ENCODE measurements at regions not wholly inside any gene's neighbourhood (a gene's known extent, or its start where the extent isn't known, plus 50 kb on each side); places are given as distances from the start of the nearest gene placed in this dataset.
A peak's percentile ranks its signal among the peaks of the same experiment; 100 is the strongest.
"Not testable (repeated sequence)": the region's sequence is repeated elsewhere in the genome, so short reads cannot be mapped to it uniquely, and the experiment has no call there.

DNA sequence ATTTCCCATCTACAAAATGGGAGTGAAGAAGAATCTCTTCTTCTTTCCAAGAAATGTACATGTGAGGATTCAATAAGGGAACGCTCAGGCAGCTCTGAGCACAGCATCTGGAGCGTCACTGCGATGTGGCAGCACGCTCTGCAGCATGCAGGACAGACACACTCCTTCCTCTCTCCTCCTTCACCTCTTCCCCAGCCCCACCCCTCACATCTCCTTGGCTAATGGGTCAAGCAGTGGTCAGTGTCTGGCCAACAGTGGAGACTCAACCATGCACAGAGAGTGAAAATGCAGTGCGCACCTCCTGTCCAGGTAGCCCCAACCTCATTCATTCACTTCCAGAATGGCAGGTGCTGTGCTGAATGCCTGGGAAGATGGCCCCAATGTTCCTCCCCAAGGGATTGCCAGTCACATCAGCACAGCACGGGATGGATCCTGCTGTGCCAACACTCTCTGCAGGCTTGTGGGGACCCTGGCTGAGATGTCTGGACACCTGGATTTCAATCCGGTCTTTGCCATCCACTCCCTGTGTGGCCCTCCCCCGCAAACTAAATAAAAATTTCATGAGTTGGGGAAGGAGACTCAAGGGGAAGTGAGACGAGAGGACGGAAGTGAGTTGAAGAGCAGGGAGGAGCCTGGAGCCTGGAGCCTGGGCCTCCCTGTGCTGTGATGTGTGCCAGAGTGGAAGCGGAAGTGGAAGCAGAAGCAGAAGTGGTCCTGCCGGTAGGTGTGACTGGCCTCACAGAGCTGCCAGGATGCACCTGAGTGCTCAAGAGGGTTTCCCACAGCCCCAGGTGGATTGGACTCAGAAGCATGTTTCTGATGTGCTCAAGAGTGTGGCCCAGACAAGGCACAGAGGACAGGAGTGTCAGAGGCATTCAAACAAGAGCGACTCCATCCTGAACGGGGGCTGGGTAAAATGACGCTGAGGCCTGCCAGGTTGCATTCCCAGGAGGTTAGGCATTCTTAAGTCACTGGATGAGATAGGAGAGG, 163.9 kb downstream of the SMAD6 start:
- no peak for DNase-seq

- DNase-seq = no peak
Observed at GRCh38 chr15:66866656-66867055, 164.6 kb downstream of the SMAD6 start.

DNA sequence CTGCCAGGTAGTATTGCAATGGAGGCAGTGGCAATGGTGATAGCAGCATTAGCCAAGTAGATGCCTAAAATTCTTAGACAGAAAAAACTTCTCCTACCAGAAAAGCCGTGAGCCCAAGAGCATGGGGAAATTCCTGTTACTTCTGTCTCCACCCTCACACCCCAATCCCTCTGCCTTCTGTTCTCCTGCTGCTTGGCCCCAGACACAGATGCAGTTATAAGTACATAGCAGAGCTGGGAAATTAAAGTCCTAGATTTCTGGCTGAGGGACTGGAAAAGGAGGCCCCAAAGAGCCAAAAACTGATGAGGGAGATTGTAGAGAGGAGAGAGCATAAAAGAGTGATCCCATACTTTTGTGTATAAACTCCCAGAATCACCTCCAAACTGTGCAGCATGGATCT, 166.9 kb downstream of the SMAD6 start:
- DNase-seq = no peak

DNA sequence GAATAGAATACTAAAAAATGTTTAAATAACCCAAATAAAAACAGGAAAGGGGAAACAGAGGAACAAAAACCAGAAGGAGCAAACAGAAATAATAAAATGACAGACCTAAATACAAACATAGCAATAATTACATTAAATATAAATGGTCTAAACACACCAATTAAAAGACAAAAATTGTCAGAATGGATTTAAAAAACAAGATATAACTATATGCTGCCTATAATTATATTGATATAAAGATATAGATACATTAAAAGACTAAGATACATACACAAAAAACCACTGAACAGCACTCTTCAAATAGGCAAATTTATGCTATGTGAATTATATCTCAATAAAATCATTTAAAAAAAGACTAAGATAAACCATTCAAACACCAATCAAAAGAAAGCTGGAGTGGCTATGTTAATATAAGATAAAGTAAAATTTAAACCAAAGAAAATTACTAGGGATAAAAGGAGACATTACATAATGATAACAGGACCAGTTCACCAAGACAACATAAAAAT, 168.9 kb downstream of the SMAD6 start:
- no peak for DNase-seq

DNA sequence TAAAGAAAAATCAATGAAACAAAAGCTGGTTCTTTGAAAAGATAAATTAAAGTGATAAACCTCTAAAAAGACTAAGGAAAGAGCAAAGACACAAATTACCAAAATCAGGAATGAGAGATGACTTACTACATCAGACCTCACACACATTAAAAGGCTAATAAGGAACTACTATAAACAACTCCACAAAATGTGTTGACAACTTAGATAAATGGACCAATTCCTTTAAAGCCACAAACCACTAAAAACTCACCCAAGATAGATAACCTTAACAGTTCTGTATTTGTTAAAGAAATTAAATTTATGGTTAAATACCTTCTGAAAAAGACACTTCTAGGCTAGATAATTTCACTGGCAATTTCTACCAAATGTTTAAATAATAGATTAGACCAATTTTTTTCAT, 170.4 kb downstream of the SMAD6 start:
- DNase-seq = peak; percentile 70

- not testable (repeated sequence) for DNase-seq
Observed at GRCh38 chr15:66873331-66873730, 171.3 kb downstream of the SMAD6 start.

- DNase-seq = no peak
Observed at GRCh38 chr15:66873856-66874255, 171.8 kb downstream of the SMAD6 start.

DNA sequence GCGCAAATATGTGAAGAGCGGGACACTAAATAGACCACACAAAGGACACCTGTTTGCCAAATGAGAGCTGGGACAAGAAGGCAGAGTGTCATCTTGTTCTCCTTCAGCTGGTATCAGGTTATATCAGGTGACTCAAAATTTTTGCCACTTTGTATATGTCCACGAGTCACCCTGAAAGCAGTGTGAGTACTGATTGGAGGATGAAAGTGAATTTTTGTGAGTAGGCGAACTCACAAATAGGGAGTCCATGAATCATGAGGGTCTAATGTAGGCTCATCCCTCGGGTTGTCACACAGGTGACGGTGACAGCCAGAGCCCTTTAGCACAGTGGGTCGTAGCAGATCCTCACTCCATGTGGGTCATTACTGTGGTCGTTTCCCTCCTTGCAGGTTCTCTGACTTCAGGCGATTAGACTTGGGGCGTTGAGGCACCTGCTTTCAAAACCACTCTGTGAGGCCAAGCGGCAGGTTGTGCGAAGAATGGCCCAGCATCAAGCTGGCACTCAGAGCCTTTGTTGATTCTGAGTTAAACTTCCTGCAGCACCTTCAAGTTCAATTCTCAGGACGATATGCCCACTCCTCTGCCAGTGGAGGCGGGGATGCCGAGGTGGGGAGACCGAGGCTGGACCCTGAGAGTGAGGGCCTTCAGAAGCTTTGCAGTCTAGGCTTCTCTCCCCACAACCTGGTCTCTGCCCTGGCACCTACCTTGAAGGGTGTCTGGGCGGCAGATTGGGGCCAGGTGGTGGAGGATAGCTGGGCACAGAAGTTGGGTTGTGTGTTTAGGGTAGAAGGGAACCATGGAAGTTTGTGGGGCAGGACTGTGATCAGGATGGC, 173.8 kb downstream of the SMAD6 start:
- DNase-seq = no peak

- DNase-seq = no peak
Observed at GRCh38 chr15:66876421-66876730, 174.3 kb downstream of the SMAD6 start.

GRCh38 chr15:66876731-66877476, 174.9 kb downstream of the SMAD6 start:
- DNase-seq = no peak

GRCh38 chr15:66877477-66878271, 175.6 kb downstream of the SMAD6 start:
- DNase-seq = no peak

DNA sequence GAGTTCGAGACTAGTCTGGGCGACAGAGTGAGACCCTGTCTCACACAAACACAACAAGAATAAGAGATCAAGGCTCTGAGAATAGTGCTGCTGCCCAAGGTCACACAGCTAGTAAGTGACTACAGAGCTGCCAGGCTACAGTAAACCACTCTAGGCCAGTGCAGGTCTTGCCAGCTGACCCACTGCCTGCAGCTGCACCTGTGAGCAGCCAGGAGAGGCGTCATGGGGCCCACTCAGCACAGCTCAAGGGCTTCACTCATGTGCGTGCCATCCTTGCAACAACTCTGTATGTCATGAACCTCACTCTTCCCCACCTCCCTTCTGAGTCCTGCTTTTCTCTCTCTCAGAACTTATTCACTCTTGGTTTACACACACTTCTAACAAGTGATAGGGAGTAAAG, 176.7 kb downstream of the SMAD6 start:
- no peak for DNase-seq

DNA sequence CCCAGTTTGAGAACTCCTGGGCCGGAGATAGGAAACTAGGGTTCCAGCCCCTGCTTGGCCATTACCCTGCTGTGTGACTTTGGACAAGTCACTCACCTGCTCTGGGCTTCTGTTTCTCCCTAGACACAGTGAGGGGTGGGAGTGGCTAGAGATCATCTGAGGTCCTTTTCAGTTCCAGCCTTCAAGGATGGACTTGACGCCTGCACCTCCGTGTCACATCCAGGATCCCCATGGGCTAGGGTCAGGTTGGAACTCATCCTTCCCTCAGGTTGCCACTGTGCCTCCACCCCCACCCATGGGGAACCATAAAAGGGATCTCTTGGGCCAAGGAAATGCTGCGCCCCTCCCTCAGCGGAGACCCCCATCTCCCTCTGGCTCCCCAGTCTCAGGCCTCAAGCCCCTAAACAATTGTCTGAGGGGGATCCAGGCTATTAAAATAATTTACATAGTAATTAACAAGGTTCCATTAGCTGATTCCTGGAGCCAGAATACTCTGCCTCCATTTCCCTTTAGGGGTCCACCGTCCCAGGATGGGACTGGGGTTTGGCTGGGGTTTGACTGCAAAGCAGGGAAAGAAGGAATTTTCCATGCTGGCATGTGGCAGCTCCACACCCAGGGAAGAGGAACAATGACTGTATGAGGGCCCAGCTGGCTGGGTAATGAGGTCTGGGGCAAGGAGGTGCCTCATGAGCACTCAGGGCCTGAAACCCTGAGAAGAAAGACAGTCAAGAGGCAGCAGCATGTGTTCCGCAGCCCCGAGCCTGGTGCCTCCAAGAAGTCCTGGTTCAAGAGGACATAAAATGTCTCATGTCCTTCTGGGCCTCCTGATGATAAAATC, 177.7 kb downstream of the SMAD6 start:
- DNase-seq = no peak

DNA sequence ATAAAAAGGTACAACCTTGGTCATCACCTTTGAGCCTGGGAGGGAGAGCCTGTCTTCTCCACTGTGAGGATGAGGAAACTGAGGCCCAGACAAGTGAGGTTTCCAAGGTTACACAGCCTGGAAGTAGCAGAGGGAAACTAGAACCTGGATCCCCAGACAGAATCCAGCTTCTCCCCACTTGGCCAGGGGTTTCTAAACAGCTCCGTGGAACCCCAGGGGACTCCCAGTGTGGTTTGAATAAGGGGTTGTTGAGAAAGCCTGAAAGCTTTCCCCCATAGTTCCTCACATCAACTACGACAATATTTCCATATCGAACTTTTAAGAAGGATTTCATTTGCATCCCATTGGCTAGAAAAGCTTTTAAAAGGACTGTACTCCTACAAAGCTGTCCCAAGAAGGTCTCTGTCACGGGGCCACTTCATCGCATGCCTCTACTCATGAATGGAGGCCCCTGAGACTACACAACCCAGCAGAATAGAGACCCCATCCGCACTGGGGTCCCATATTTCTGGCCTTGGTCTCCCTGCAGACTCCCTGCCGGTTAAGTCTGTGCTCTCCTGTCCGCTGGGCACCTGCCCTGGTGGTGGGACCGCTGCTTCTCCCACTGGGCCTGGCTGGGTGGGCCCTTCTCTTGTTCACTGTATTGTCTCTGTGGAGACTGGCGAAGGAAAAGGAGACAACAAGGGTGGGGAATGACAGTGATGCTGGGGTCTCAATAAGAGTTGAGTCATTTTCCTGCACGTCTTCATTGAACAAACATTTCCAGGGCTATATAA, 178.5 kb downstream of the SMAD6 start:
- no peak for DNase-seq

DNA sequence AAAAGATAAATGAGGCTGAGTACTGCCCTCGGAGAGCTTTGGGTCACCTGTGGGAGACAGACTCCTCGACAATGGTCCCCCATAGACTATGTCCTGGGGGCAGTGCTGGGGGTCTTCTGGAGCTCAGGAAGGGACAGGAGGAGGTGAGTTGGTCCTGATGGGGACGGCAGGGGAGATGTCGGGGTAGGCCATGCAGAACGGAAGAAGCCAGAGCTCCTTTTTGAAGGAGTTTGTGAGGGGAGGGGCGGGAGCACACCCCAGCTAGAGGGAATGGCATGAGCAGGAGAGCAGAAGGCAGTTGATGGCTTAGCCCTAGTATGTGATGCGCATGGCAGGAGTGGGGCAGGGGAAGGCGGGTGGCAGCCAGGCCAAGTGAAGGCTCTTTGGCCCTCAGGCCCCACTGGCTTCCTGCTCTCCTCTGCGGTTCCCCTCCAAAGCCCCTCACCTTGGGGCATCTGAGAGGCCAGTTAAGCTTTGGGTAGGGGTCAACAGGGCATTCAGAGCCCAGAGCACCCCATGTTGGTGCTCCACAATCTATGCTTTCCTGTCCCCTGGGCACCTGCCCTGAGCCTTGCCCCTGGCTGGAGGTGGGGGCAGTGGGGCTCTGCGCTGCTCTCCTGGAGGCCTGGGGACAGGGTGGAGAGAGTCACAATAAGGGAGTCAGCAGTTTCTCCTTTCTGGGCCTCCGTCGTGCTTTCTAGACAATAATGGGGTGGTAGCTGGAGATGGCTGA, 179.3 kb downstream of the SMAD6 start:
- no peak for DNase-seq

DNA sequence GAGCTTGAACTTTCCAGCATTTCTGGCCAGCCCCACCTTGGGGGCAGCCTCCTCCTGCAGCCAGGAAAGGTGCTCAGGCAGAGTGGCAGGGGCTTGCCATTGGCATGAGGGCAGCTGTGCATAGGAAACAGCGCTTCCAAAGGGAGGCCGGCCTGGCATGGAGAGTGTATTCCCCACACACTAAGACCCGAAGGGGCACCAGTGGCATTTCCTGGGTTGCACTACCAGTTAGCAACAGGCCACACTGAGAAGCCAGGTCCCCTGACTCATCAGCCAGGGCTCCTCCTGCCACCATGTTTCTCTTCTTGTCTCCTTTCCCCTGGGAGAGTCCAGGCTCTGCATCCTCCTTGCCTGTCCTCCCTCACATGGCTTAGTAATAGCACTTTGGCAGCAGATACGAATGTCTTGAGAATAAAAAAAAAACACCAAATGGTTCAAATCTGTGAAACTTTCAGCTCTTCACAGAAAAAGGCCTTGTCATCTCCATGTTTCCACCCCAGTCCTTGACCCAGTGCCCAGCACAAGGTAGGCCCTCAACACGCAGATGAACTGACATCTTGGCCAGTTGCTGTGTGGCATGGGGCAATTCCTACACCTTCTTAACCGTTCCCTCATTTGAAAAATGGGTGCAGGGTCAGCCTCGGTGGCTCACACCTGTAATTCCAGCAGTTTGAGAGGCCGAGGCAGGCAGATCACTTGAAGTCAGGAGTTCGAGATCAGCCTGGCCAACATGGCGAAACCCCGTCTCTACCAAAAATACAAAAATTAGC, 180.4 kb downstream of the SMAD6 start:
- DNase-seq = peak; percentile 89

DNA sequence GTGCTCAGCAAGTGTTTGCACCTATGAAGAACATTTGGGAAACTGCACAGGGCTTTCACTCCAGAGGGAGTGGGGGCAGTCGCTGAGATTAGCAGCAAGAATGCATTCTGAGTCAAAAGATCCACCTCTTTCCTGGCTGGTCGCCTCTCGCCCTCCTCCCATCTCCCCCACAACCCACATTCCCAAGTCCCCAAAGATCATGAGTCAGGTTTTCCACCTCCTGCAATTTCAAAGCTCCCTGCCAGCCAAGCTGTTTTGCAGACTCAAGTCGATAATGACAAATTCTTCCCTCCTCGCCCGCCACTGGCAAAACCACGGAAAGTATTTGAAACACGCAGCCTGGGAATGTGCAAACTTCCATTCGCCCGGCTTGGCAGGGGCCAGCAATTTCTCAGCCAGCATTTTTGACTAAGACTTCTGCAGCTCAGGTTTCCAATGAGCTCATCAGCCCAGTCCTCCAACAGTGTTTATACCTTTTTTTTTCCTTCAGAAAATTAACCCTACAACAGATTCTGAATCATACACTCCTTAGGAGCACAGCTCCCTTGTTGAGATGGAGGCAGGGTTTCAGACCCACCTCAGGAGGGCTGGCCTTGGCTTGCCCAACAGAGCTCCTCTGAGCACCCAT, 181.4 kb downstream of the SMAD6 start:
- peak; percentile 100 for DNase-seq

DNA sequence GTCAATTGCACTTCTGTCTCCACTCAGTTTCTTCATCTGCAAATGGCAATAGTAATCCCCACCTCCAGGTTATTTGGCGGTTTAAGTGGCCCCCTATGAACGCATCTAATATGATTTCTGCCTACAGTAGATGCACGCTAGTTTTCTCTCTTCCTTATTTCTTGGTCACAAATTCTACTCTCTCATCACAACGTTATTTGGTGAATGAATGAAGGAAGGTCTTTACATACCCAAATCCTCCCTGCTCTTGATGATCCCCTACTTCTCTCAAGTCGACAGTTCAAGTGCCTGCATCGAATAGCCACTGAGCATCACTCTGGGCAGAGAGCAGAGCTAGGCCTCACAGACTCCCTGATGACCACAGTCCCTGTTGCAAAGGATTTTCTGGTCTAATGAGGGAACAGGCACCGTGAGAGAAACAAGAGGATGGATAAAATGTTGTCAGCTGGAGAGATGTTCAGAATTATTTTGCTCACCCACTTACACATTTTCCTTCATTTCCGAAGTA, 181.2 kb upstream of the SMAD3 start:
- DNase-seq = no peak

All from fibroblast of skin of right biceps (primary cell).